IPS-18a (cell line): ENCODE measurements at regions not wholly inside any gene's neighbourhood (a gene's known extent, or its start where the extent isn't known, plus 50 kb on each side); places are given as distances from the start of the nearest gene placed in this dataset.

ENCODE experiments used
- H3K27ac ChIP-seq: one replicate; pipeline ENCODE4 v1.5.1; 2013; ENCODE audit warnings: low read length
- H3K27me3 ChIP-seq: one replicate; pipeline ENCODE4 v1.6.1; 2013; ENCODE audit warnings: mild to moderate bottlenecking, low read length; ENCODE audit not compliant: control insufficient read depth, insufficient read depth
- H3K36me3 ChIP-seq: one replicate; pipeline ENCODE4 v1.6.1; 2013; ENCODE audit warnings: low read depth, low read length; ENCODE audit not compliant: control insufficient read depth
- H3K4me1 ChIP-seq: one replicate; pipeline ENCODE4 v1.6.1; 2013; ENCODE audit warnings: low read depth, low read length; ENCODE audit not compliant: control insufficient read depth
- H3K4me3 ChIP-seq: one replicate; pipeline ENCODE4 v1.5.1; 2013; ENCODE audit warnings: low read length
- H3K9ac ChIP-seq: one replicate; pipeline ENCODE4 v1.6.1; 2013; ENCODE audit warnings: mild to moderate bottlenecking, low read length, moderate library complexity
- H3K9me3 ChIP-seq: one replicate; pipeline ENCODE4 v1.6.1; 2013; ENCODE audit warnings: low read depth, low read length; ENCODE audit not compliant: control insufficient read depth

DNA sequence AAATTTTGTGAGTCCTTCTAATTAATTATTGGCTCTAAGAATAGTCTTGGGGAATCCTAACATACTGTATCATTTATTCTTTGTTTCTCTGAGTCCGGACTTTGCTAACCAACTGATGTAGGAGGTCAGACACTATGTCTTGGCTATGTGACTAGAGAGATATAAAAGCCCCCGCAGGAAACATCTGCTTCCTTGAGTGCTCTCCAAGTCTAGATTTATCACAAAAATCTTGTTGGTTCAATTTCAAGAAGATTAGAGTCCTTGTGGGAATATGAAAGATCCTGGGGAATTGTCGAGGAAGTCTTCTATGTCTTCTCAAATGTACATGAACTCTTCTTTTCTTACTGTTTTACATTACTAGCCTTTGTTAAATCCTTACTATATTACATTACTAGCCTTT lies 1712.5 kb downstream of the NCAM2 start:
- Histone ChIP-seq H3K4me3 (no peak overlapping the region), H3K9ac (no peak overlapping the region), H3K36me3 (no peaks in the 10 kb centered on the region), H3K27ac (no peak overlapping the region), H3K9me3 (peaks cover 8% of the 10 kb centered on the region), H3K27me3 (no peaks in the 10 kb centered on the region), H3K4me1 (no peaks in the 10 kb centered on the region)

DNA sequence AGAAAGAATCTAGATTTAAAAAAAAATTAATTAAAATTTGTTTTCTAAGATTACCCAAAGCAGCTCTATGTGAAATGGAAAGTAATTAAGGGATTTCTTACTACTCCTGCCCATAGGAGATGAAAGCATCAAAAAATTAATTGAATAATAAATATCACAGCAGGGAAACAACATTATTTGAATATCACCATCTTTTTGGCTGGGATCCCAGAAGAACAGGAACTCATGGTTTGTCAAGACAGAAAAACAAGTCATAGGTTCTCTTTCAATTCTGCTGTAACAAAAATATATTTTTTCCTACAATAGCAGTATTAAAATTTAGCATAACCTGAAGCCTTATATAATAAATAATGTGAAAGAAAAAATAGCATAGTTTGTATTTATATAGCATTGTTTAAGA lies 1713.4 kb downstream of the NCAM2 start:
- Histone ChIP-seq H3K27me3 (no peaks in the 10 kb centered on the region), H3K27ac (no peak overlapping the region), H3K4me1 (no peaks in the 10 kb centered on the region), H3K9me3 (peaks cover 8% of the 10 kb centered on the region), H3K36me3 (no peaks in the 10 kb centered on the region), H3K9ac (no peak overlapping the region), H3K4me3 (no peak overlapping the region)

DNA sequence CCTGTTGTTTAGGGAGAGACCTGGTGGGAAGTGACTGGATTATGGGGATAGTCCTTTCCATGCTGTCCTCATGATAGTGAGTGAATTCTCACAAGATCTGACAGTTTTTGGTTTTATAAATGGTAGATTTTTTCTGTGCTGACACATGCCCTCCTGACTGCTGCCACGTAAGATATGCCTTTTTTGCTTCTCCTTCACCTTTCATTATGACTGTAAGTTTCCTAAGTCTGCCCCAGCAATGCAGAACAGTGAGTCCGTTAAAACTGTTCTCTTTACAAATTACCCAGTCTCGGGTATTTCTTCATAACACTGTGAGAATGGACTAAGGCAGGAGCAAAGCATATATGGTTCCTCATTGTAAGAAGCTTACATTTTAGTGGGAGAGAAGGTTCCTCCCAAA lies 1727.2 kb downstream of the NCAM2 start:
- Histone ChIP-seq H3K4me3 (no peak overlapping the region), H3K9ac (no peak overlapping the region), H3K27me3 (no peaks in the 10 kb centered on the region), H3K4me1 (no peaks in the 10 kb centered on the region), H3K27ac (no peak overlapping the region), H3K36me3 (no peaks in the 10 kb centered on the region), H3K9me3 (peaks cover 54% of the 10 kb centered on the region)

DNA sequence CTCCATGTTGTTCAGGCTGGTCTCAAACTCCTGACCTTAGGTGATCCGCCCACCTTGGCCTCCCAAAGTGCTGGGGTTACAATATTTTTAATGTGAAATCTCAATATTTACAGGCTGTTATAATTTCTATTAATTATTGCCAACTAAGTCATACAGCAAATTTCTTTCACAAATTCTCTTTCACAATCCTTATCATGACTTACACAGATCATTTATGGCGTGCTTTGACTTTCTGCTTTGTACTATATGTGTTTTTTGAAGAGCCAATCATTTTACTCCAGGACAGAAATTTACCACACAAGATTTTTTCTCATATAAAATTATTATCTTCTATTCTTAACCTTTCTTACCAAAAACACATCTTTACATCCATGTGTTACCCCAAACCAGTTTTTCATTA lies 1729.9 kb downstream of the NCAM2 start:
- Histone ChIP-seq H3K27me3 (no peaks in the 10 kb centered on the region), H3K9me3 (peaks cover 52% of the 10 kb centered on the region)

DNA sequence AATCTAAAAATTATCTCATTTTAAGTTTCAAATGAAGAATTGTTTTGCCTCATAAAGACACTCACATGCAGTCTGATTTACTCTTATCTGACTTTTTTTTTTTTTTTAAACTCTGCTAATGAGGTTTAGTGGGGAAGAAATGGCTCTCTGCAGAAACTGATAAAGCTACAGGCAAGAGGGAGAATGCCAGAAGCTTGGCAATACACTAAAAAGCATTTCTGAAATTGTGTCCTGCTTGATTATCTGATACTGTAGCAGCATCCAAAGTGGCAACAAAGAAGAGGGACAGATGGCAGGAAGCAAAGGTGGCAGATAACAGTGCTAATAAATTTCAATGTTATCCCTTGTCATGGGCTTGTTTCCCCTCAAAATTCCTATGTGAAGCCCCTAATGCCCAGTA lies 1744.9 kb downstream of the NCAM2 start:
- Histone ChIP-seq H3K9me3 (peaks cover 12% of the 10 kb centered on the region), H3K4me1 (no peaks in the 10 kb centered on the region), H3K27me3 (no peaks in the 10 kb centered on the region), H3K9ac (no peak overlapping the region), H3K27ac (no peak overlapping the region), H3K36me3 (no peaks in the 10 kb centered on the region), H3K4me3 (no peak overlapping the region)

More for the DNA sequence above, 1729.9 kb downstream of the NCAM2 start:
- Histone ChIP-seq H3K4me1 (no peaks in the 10 kb centered on the region), H3K4me3 (no peak overlapping the region), H3K27ac (no peak overlapping the region), H3K9ac (no peak overlapping the region), H3K36me3 (no peaks in the 10 kb centered on the region)

DNA sequence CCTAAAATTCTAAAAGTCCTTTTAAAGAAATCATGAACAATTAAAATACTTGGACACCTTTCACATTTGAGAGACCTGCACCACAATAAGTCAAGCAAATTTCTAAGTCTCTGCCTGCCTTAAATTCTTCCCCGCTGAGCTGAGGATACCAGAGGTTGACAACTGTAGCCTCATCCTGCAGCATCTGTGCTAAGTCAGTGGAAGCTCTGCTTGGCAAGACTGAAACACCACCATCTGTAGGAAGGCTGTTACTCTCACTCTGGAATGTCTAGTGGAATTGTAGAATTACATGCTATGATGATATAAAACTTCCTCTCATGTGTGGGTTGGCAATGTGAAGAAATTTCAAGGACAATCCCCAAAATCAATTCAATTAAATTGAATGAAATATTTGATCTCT lies 1756.5 kb downstream of the NCAM2 start:
- H3K27me3 ChIP-seq, result no peaks in the 10 kb centered on the region
- no peaks in the 10 kb centered on the region for H3K36me3 ChIP-seq
- H3K9me3 ChIP-seq, result no peaks in the 10 kb centered on the region
- no peaks in the 10 kb centered on the region for H3K4me1 ChIP-seq
- no peak overlapping the region for H3K9ac ChIP-seq
- no peak overlapping the region for H3K4me3 ChIP-seq
- H3K27ac ChIP-seq, result no peak overlapping the region

DNA sequence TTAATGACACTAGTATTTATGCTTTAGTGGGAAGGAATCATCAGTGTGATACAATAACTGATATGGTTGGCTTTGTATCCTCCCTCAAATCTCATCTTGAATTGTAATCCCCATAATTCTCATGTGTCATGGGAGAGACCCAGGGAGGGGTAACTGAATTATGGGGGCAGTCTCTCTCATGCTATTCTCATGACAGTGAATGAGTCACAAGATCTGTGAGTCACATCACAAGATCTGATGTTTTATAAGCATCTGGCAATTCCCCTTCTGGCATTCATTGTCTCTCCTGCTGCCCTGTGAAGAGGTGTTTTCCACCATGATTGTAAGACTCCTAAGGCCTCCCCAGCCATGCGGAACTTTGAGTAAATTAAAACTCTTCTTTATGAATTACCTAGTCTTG lies 1760.3 kb downstream of the NCAM2 start:
- no peak overlapping the region for H3K4me3 ChIP-seq

DNA sequence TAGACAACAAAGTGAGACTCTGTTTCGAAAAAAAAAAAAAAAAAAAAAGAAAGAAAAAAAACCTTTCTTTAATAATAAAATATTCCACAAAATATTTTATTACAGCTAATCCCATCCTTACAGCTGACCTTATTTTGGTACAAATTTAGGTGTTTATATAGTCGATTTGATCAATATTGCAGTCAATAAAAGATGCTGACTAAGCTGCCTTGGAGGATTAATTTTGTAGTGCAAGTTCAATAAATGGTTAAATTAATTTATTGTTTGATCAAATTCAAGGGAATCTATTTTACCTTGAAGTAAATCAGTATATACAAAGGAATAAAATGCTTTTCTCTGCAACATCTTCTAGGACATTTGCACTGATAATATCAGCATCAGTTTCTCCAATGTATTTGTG lies 1764.3 kb downstream of the NCAM2 start:
- Histone ChIP-seq H3K9ac (no peak overlapping the region), H3K4me3 (no peak overlapping the region), H3K27ac (no peak overlapping the region), H3K27me3 (no peaks in the 10 kb centered on the region), H3K4me1 (no peaks in the 10 kb centered on the region), H3K9me3 (no peaks in the 10 kb centered on the region), H3K36me3 (no peaks in the 10 kb centered on the region)

More for the DNA sequence above, 1760.3 kb downstream of the NCAM2 start:
- Histone ChIP-seq H3K4me1 (no peaks in the 10 kb centered on the region), H3K9ac (no peak overlapping the region), H3K27me3 (no peaks in the 10 kb centered on the region), H3K27ac (no peak overlapping the region), H3K36me3 (no peaks in the 10 kb centered on the region), H3K9me3 (no peaks in the 10 kb centered on the region)

DNA sequence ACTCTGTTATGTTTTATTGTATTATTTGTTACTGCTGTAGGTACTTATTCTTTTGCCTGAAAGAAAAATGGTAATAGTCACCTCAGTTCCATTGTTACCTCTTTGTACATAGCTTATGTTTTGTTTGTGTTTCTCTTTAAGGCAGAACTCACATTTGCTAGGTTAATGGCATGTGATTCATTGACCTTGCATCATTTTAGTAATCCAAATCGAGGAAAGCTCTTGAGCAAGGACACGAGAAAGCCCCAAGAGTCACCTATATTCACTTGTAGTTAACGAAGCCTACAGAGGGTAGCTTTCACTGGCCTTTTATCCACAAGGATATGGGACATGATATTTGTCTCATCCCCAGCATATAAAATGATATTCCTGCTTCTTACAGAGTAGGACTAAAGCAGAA lies 1765.2 kb downstream of the NCAM2 start:
- no peak overlapping the region for H3K4me3 ChIP-seq
- no peaks in the 10 kb centered on the region for H3K4me1 ChIP-seq
- H3K27ac ChIP-seq, result no peak overlapping the region
- H3K9ac ChIP-seq, result no peak overlapping the region
- no peaks in the 10 kb centered on the region for H3K9me3 ChIP-seq
- H3K36me3 ChIP-seq, result no peaks in the 10 kb centered on the region
- H3K27me3 ChIP-seq, result no peaks in the 10 kb centered on the region

DNA sequence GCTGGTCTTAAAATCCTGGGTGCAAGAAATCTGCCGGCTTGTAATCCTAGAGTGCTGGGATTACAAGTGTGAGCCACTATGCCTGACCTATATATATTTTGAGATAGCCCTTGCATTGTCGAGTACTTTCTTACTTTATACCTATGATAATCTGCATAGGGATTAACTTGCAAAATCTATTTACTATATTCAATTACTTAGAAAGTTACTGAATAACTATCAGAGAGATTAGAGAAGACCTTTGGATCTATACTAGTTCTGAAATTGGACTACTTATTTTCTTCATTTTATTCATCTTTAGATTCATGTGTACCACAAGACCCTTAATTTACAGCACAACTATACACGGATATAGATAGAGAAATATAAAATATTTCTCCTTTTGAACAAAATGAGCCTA lies 1766.0 kb downstream of the NCAM2 start:
- H3K9me3 ChIP-seq, result no peaks in the 10 kb centered on the region
- H3K4me1 ChIP-seq, result no peaks in the 10 kb centered on the region
- no peak overlapping the region for H3K9ac ChIP-seq
- no peak overlapping the region for H3K4me3 ChIP-seq
- no peaks in the 10 kb centered on the region for H3K36me3 ChIP-seq
- no peak overlapping the region for H3K27ac ChIP-seq
- H3K27me3 ChIP-seq, result no peaks in the 10 kb centered on the region

DNA sequence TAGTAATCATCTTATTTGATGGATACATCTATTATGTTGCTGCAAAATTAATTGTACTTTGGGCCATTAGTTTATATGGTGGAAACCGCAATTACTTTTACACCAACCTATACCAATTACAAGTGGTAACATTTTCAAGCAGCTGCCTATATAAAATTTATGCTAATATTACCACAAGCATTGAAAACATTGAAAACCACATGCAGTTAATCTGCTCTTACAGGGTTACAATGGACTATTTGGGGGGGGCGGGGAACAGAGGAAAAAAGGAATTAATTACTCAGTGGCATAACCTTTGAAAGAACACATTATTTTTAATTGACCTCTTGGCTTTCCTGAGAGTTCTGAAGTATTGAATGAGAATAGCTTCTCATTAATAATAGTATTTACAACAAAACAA lies 1793.2 kb downstream of the NCAM2 start:
- H3K4me1 ChIP-seq, result no peaks in the 10 kb centered on the region
- no peak overlapping the region for H3K27ac ChIP-seq
- H3K4me3 ChIP-seq, result no peak overlapping the region

DNA sequence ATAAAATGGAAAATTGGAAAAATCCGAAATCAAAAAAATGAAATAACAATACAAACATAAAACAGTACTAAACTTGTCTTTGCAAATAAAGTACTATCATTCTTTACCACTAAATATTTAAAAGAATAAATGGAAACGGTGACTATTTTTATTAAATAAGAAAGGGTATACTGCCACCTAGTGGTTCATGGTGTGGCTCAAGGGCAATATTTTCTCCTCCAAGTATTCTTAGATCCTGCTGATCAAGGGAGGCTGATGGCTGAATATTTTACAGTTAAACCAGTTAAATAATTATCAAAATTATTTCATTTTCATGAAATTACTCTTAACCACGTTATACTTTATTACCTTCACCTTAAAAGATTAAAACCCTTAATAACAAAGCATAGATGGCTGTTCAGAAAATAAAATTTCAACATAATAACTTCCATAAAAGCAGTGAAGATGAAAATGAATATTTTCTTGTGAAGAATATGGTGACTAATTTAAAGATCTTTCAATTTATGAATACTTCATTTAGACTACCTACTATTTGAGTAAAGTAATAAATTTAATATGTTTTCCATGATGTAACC lies 1793.9 kb downstream of the NCAM2 start:
- H3K4me1 ChIP-seq, result no peaks in the 10 kb centered on the region

More for the DNA sequence above, 1793.2 kb downstream of the NCAM2 start:
- H3K9ac ChIP-seq, result no peak overlapping the region
- H3K27me3 ChIP-seq, result no peaks in the 10 kb centered on the region
- no peaks in the 10 kb centered on the region for H3K9me3 ChIP-seq
- no peaks in the 10 kb centered on the region for H3K36me3 ChIP-seq

More for the DNA sequence above, 1793.9 kb downstream of the NCAM2 start:
- Histone ChIP-seq H3K27ac (no peak overlapping the region), H3K4me3 (no peak overlapping the region), H3K36me3 (no peaks in the 10 kb centered on the region), H3K27me3 (no peaks in the 10 kb centered on the region), H3K9ac (no peak overlapping the region), H3K9me3 (no peaks in the 10 kb centered on the region)
